Gastroesophageal sphincter (tissue), 3 donors: ENCODE measurements at regions not wholly inside any gene's neighbourhood (a gene's known extent, or its start where the extent isn't known, plus 50 kb on each side); places are given as distances from the start of the nearest gene placed in this dataset.

Experiments
- CTCF ChIP-seq, 4 experiments: fragments of 200-600 bp in 2 of 4; fragments of 450-650 bp in 2 of 4; sonication (generic) in 1 of 4; IDR thresholded peaks; one replicate each; pipeline ENCODE4 v1.5.1; 2017 to 2019; ENCODE audit warnings: antibody characterized with exemption in 4 of 4, mild to moderate bottlenecking in 2 of 4, moderate library complexity in 2 of 4
- EP300 ChIP-seq: sonication (generic); formaldehyde crosslinking; IDR thresholded peaks from one replicate; pipeline ENCODE4 v1.6.1; 2017; ENCODE audit warnings: antibody characterized with exemption, mild to moderate bottlenecking
- POLR2A ChIP-seq, 2 donors: fragments of 450-650 bp; IDR thresholded peaks; one replicate each; pipeline ENCODE4 v1.6.1; 2017; ENCODE audit warnings: antibody characterized with exemption in 2 of 2, mild to moderate bottlenecking in 2 of 2, moderate library complexity in 1 of 2
- POLR2AphosphoS5 ChIP-seq: sonication (generic); formaldehyde crosslinking; IDR thresholded peaks from one replicate; pipeline ENCODE4 v1.6.1; 2017; ENCODE audit warnings: antibody characterized with exemption

GRCh38 chr7:17427924-17428323 lies 129.5 kb downstream of the AHR start:
- TF ChIP-seq CTCF (IDR thresholded peaks at IDR 0.05) = no peak
- no peak for TF ChIP-seq POLR2AphosphoS5
- TF ChIP-seq EP300 = no peak
- TF ChIP-seq POLR2A (IDR thresholded peaks at IDR 0.05) = no peak
